ENCODE measurements at regions not wholly inside any gene's neighbourhood (a gene's known extent, or its start where the extent isn't known, plus 50 kb on each side); places are given as distances from the start of the nearest gene placed in this dataset.

GRCh38 chr7:17521437-17521836, 223.0 kb downstream of the AHR start:
- Histone ChIP-seq H3K9ac (ENCODE audit: low read length) (no peak overlapping the region), H3K9me2 (replicated peaks; ENCODE audit: insufficient read depth, low read length) (no peaks in the 10 kb centered on the region; the same call in 1 of the 2 replicates), H3K79me2 (ENCODE audit: insufficient read depth, low read length) (no peaks in the 10 kb centered on the region), H3K9me3 (ENCODE audit: insufficient read depth, low read length) (no peaks in the 10 kb centered on the region), H3K4me3 (ENCODE audit: insufficient read depth, low read length, poor library complexity, severe bottlenecking) (no peak overlapping the region), H3F3A (ENCODE audit: insufficient read depth) (no peaks in the 10 kb centered on the region), H3K27me3 (ENCODE audit: low read length) (no peaks in the 10 kb centered on the region), H4K20me1 (ENCODE audit: low read depth, low read length) (no peaks in the 10 kb centered on the region), H3K27ac (ENCODE audit: low read depth, low read length) (no peak overlapping the region), H3K4me2 (ENCODE audit: low read depth, low read length, poor library complexity, severe bottlenecking) (no peak overlapping the region), H3K36me3 (ENCODE audit: low read length) (no peaks in the 10 kb centered on the region), H2AFZ (ENCODE audit: low read depth, low read length, severe bottlenecking) (no peak overlapping the region)
- no peak for TF ChIP-seq EZH2phosphoT487 (conservative IDR thresholded peaks at IDR 0.05; ENCODE audit: low read length)
- no peak for TF ChIP-seq CTCF (IDR thresholded peaks at IDR 0.05; ENCODE audit: insufficient read depth, low read length, poor library complexity, severe bottlenecking)

- H3K4me2 ChIP-seq (ENCODE audit: low read depth, low read length, poor library complexity, severe bottlenecking) = no peak overlapping the region
- H3K27me3 ChIP-seq (ENCODE audit: low read length) = no peaks in the 10 kb centered on the region
- H3K9ac ChIP-seq (ENCODE audit: low read length) = no peak overlapping the region
- TF ChIP-seq EZH2phosphoT487 (conservative IDR thresholded peaks at IDR 0.05; ENCODE audit: low read length) (no peak), CTCF (IDR thresholded peaks at IDR 0.05; ENCODE audit: insufficient read depth, low read length, poor library complexity, severe bottlenecking) (no peak)
- H2AFZ ChIP-seq (ENCODE audit: low read depth, low read length, severe bottlenecking) = no peak overlapping the region
- H3K27ac ChIP-seq (ENCODE audit: low read depth, low read length) = no peak overlapping the region
- no peaks in the 10 kb centered on the region for H4K20me1 ChIP-seq (ENCODE audit: low read depth, low read length)
- H3K9me3 ChIP-seq (ENCODE audit: insufficient read depth, low read length) = no peaks in the 10 kb centered on the region
- H3K36me3 ChIP-seq (ENCODE audit: low read length) = no peaks in the 10 kb centered on the region
- no peak overlapping the region for H3K4me3 ChIP-seq (ENCODE audit: insufficient read depth, low read length, poor library complexity, severe bottlenecking)
- H3K9me2 ChIP-seq (replicated peaks; ENCODE audit: insufficient read depth, low read length) = no peaks in the 10 kb centered on the region
- H3F3A ChIP-seq (ENCODE audit: insufficient read depth) = no peaks in the 10 kb centered on the region
- no peaks in the 10 kb centered on the region for H3K79me2 ChIP-seq (ENCODE audit: insufficient read depth, low read length)
Observed at GRCh38 chr7:17523813-17524739, 225.6 kb downstream of the AHR start.

- Histone ChIP-seq H4K20me1 (ENCODE audit: low read depth, low read length) (no peaks in the 10 kb centered on the region), H3K4me3 (ENCODE audit: insufficient read depth, low read length, poor library complexity, severe bottlenecking) (no peak overlapping the region), H3K27me3 (ENCODE audit: low read length) (no peaks in the 10 kb centered on the region), H3K9me3 (ENCODE audit: insufficient read depth, low read length) (no peaks in the 10 kb centered on the region), H3K9ac (ENCODE audit: low read length) (no peak overlapping the region), H2AFZ (ENCODE audit: low read depth, low read length, severe bottlenecking) (no peak overlapping the region), H3K9me2 (replicated peaks; ENCODE audit: insufficient read depth, low read length) (no peaks in the 10 kb centered on the region), H3K4me2 (ENCODE audit: low read depth, low read length, poor library complexity, severe bottlenecking) (no peak overlapping the region), H3K79me2 (ENCODE audit: insufficient read depth, low read length) (no peaks in the 10 kb centered on the region), H3K36me3 (ENCODE audit: low read length) (no peaks in the 10 kb centered on the region), H3F3A (ENCODE audit: insufficient read depth) (no peaks in the 10 kb centered on the region), H3K27ac (ENCODE audit: low read depth, low read length) (no peak overlapping the region)
- TF ChIP-seq EZH2phosphoT487 (conservative IDR thresholded peaks at IDR 0.05; ENCODE audit: low read length) = no peak
Observed at GRCh38 chr7:17524746-17525145, 226.3 kb downstream of the AHR start.

- Histone ChIP-seq H3K27me3 (ENCODE audit: low read length) (no peaks in the 10 kb centered on the region), H2AFZ (ENCODE audit: low read depth, low read length, severe bottlenecking) (no peak overlapping the region), H3K36me3 (ENCODE audit: low read length) (no peaks in the 10 kb centered on the region), H3K27ac (ENCODE audit: low read depth, low read length) (no peak overlapping the region), H3F3A (ENCODE audit: insufficient read depth) (no peaks in the 10 kb centered on the region), H3K9me3 (ENCODE audit: insufficient read depth, low read length) (no peaks in the 10 kb centered on the region), H3K79me2 (ENCODE audit: insufficient read depth, low read length) (no peaks in the 10 kb centered on the region), H4K20me1 (ENCODE audit: low read depth, low read length) (no peaks in the 10 kb centered on the region), H3K9me2 (replicated peaks; ENCODE audit: insufficient read depth, low read length) (no peaks in the 10 kb centered on the region), H3K4me3 (ENCODE audit: insufficient read depth, low read length, poor library complexity, severe bottlenecking) (no peak overlapping the region), H3K9ac (ENCODE audit: low read length) (no peak overlapping the region), H3K4me2 (ENCODE audit: low read depth, low read length, poor library complexity, severe bottlenecking) (no peak overlapping the region)
- TF ChIP-seq CTCF (IDR thresholded peaks at IDR 0.05; ENCODE audit: insufficient read depth, low read length, poor library complexity, severe bottlenecking) (no peak), EZH2phosphoT487 (conservative IDR thresholded peaks at IDR 0.05; ENCODE audit: low read length) (no peak)
Observed at GRCh38 chr7:17526621-17527020, 228.2 kb downstream of the AHR start.
